Left lung (tissue), 4 donors: ENCODE measurements at regions not wholly inside any gene's neighbourhood (a gene's known extent, or its start where the extent isn't known, plus 50 kb on each side); places are given as distances from the start of the nearest gene placed in this dataset.
"Not testable (repeated sequence)": the region's sequence is repeated elsewhere in the genome, so short reads cannot be mapped to it uniquely, and the experiment has no call there.

Experiments
- ATAC-seq: fragments of 200-7000 bp; cut with Tn5 transposase; one replicate; pipeline ENCODE4 v1.9.1; 2020; ENCODE audit warnings: moderate library complexity
- DNase-seq, 4 donors: peaks; one replicate each; pipeline ENCODE4 v3.0.0-alpha.2; 2013 to 2020
- H3K27ac ChIP-seq, 2 donors: fragments of 200-600 bp; sonication (generic) in 1 of 2; one replicate each; pipeline versions ENCODE4 v1.5.0 to v1.8.0; 2020 to 2021
- H3K27me3 ChIP-seq, 2 donors: fragments of 200-600 bp; sonication (generic) in 1 of 2; one replicate each; pipeline versions ENCODE4 v1.5.0 to v1.8.0; 2020 to 2021
- H3K36me3 ChIP-seq, 2 donors: fragments of 200-600 bp; sonication (generic) in 1 of 2; one replicate each; pipeline versions ENCODE4 v1.5.0 to v1.8.0; 2020 to 2021
- H3K4me1 ChIP-seq, 2 donors: fragments of 200-600 bp; one replicate each; pipeline ENCODE4 v1.8.0; 2021
- H3K4me3 ChIP-seq, 2 donors: fragments of 200-600 bp; sonication (generic) in 1 of 2; one replicate each; pipeline versions ENCODE4 v1.5.0 to v1.8.0; 2020 to 2021; ENCODE audit warnings: mild to moderate bottlenecking in 1 of 2
- H3K9me3 ChIP-seq, 2 donors: fragments of 200-600 bp; sonication (generic) in 1 of 2; one replicate each; pipeline versions ENCODE4 v1.5.0 to v1.8.0; 2020 to 2021
- CTCF ChIP-seq, 2 donors: fragments of 200-600 bp; sonication (generic) in 1 of 2; IDR thresholded peaks; one replicate each; pipeline versions ENCODE4 v1.5.0 to v1.8.0; 2021; ENCODE audit warnings: antibody characterized with exemption in 2 of 2
- intact Hi-C, 2 donors: fragments of 100-400 bp; cut with DNase I; formaldehyde crosslinking; loops; one replicate each; pipeline versions ENCODE4 v1.11.2 to v1.14.2; 2022
- donor health status: DM: no; HTN: yes; CAD: no.
- donor health status: DM: no; HTN: no; CAD: no.

GRCh38 chr6:79810871-79811270 is 136.5 kb downstream of the ELOVL4 start:
- H3K4me1 ChIP-seq = no peaks in the 10 kb centered on the region
- DNase-seq = no peak

GRCh38 chr6:79810185-79810705 is 137.1 kb downstream of the ELOVL4 start:
- H3K4me1 ChIP-seq = no peaks in the 10 kb centered on the region
- DNase-seq (peak in 1 of 4 donors; percentile 27), ATAC-seq (no peak)
- no peak overlapping the region for H3K4me3 ChIP-seq
- H3K27ac ChIP-seq = no peak overlapping the region
- intact Hi-C loops = no loop called here
- no peaks in the 10 kb centered on the region for H3K36me3 ChIP-seq
- H3K9me3 ChIP-seq = peaks cover 0 to 6% of the 10 kb centered on the region in 2 donors
- no peaks in the 10 kb centered on the region for H3K27me3 ChIP-seq
- no peak for TF ChIP-seq CTCF (IDR thresholded peaks at IDR 0.05)

More at GRCh38 chr6:79810871-79811270, 136.5 kb downstream of the ELOVL4 start:
- Histone ChIP-seq H3K9me3 (peaks cover 0 to 6% of the 10 kb centered on the region in 2 donors), H3K36me3 (no peaks in the 10 kb centered on the region), H3K27ac (no peak overlapping the region), H3K27me3 (no peaks in the 10 kb centered on the region), H3K4me3 (no peak overlapping the region)
- no peak for TF ChIP-seq CTCF (IDR thresholded peaks at IDR 0.05)
- no peak for ATAC-seq
- intact Hi-C loops = no loop called here

- H3K36me3 ChIP-seq = no peaks in the 10 kb centered on the region
- no peak overlapping the region for H3K27ac ChIP-seq
- H3K4me3 ChIP-seq = no peak overlapping the region
- no peak for ATAC-seq
- intact Hi-C loops = no loop called here
- no peak for DNase-seq
- no peak for TF ChIP-seq CTCF (IDR thresholded peaks at IDR 0.05)
- no peaks in the 10 kb centered on the region for H3K4me1 ChIP-seq
- H3K27me3 ChIP-seq = no peaks in the 10 kb centered on the region
- peaks cover 0 to 6% of the 10 kb centered on the region in 2 donors for H3K9me3 ChIP-seq
Measured at GRCh38 chr6:79808921-79809320, 138.4 kb downstream of the ELOVL4 start.

- H3K4me1 ChIP-seq, H3K9me3 ChIP-seq, intact Hi-C loops, DNase-seq, ATAC-seq, H3K27ac ChIP-seq, H3K27me3 ChIP-seq, H3K4me3 ChIP-seq, H3K36me3 ChIP-seq: not testable (repeated sequence)
Measured at GRCh38 chr6:79806661-79807060, 140.7 kb downstream of the ELOVL4 start.

- TF ChIP-seq CTCF (IDR thresholded peaks at IDR 0.05) = no peak
- DNase-seq (no peak), ATAC-seq (no peak)
- H3K27ac ChIP-seq = no peak overlapping the region
- no peaks in the 10 kb centered on the region for H3K36me3 ChIP-seq
- H3K4me1 ChIP-seq = no peaks in the 10 kb centered on the region
- intact Hi-C loops = no loop called here
- no peaks in the 10 kb centered on the region for H3K27me3 ChIP-seq
- peaks cover 0 to 6% of the 10 kb centered on the region in 2 donors for H3K9me3 ChIP-seq
- H3K4me3 ChIP-seq = no peak overlapping the region
Measured at GRCh38 chr6:79804732-79805131, 142.6 kb downstream of the ELOVL4 start.

- Histone ChIP-seq H3K27ac (no peak overlapping the region), H3K4me1 (no peaks in the 10 kb centered on the region), H3K9me3 (peaks cover 0 to 6% of the 10 kb centered on the region in 2 donors), H3K4me3 (no peak overlapping the region), H3K27me3 (no peaks in the 10 kb centered on the region), H3K36me3 (no peaks in the 10 kb centered on the region)
- ATAC-seq (no peak), DNase-seq (no peak)
- no peak for TF ChIP-seq CTCF (IDR thresholded peaks at IDR 0.05)
- intact Hi-C loops = no loop called here
Measured at GRCh38 chr6:79803917-79804316, 143.4 kb downstream of the ELOVL4 start.
